ENCODE measurements at regions not wholly inside any gene's neighbourhood (a gene's known extent, or its start where the extent isn't known, plus 50 kb on each side); places are given as distances from the start of the nearest gene placed in this dataset.

- no peak for TF ChIP-seq CTCF (optimal IDR thresholded peaks at IDR 0.05 in 1 of 3, IDR thresholded peaks at IDR 0.05 in 1 of 3, conservative IDR thresholded peaks at IDR 0.05 in 1 of 3; ENCODE audit: extremely low read depth in 1 of 3, insufficient read depth in 2 of 3, low read length in 3 of 3)
- no peak for TF ChIP-seq EZH2 (IDR thresholded peaks at IDR 0.05; ENCODE audit: low read length)
Measured at GRCh38 chr1:234722904-234723720, 113.1 kb upstream of the IRF2BP2 start.
